ENCODE measurements at regions not wholly inside any gene's neighbourhood (a gene's known extent, or its start where the extent isn't known, plus 50 kb on each side); places are given as distances from the start of the nearest gene placed in this dataset.

DNA sequence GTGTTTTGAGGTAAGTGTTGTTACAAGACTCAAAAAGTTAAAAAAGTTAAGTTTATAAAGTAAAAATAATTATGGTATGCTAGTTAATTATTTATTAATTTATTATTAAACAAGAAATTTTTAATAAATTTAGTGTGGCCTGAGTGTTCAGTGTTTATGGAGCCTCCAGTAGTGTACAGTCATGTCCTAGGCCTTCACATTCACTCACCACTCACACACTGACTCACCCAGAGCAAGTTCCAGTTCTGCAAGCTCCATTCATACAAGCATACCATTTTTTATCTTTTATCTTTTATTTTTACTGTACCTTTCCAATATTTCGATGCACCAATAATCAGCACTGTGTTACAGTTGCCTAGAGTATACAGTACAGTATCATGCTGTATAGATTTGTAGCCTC lies 381.2 kb upstream of the MGMT start:
- TF ChIP-seq, protein P1, sequence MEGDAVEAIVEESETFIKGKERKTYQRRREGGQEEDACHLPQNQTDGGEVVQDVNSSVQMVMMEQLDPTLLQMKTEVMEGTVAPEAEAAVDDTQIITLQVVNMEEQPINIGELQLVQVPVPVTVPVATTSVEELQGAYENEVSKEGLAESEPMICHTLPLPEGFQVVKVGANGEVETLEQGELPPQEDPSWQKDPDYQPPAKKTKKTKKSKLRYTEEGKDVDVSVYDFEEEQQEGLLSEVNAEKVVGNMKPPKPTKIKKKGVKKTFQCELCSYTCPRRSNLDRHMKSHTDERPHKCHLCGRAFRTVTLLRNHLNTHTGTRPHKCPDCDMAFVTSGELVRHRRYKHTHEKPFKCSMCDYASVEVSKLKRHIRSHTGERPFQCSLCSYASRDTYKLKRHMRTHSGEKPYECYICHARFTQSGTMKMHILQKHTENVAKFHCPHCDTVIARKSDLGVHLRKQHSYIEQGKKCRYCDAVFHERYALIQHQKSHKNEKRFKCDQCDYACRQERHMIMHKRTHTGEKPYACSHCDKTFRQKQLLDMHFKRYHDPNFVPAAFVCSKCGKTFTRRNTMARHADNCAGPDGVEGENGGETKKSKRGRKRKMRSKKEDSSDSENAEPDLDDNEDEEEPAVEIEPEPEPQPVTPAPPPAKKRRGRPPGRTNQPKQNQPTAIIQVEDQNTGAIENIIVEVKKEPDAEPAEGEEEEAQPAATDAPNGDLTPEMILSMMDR (IDR thresholded peaks at IDR 0.05; ENCODE audit: poor library complexity): no peak
- TF ChIP-seq EZH2 (IDR thresholded peaks at IDR 0.05; ENCODE audit: borderline replicate concordance): no peak
- TF ChIP-seq EZH2phosphoT487 (IDR thresholded peaks at IDR 0.05; ENCODE audit: low read depth, severe bottlenecking, unreplicated experiment): no peak
